ENCODE measurements at regions not wholly inside any gene's neighbourhood (a gene's known extent, or its start where the extent isn't known, plus 50 kb on each side); places are given as distances from the start of the nearest gene placed in this dataset.

GRCh38 chr2:168340931-168341330 lies 93.5 kb upstream of the STK39 start:
- no peak for DNase-seq

GRCh38 chr2:168343586-168343985 lies 96.2 kb upstream of the STK39 start:
- DNase-seq: no peak

GRCh38 chr2:168344706-168345105 lies 97.3 kb upstream of the STK39 start:
- no peak for DNase-seq

GRCh38 chr2:168345601-168346000 lies 98.2 kb upstream of the STK39 start:
- no peak for DNase-seq

- peak; percentile 36 to 74 (median 61) for DNase-seq
Observed at GRCh38 chr2:168346725-168347477, 99.5 kb upstream of the STK39 start.

- DNase-seq: peak in 2 of 3 experiments; percentile 26 to 30
Observed at GRCh38 chr2:168348076-168348475, 100.7 kb upstream of the STK39 start.

- DNase-seq: peak in 2 of 3 experiments; percentile 7 to 59
Observed at GRCh38 chr2:168350380-168350779, 103.0 kb upstream of the STK39 start.

- no peak for DNase-seq
Observed at GRCh38 chr2:168353251-168353650, 102.8 kb upstream of the CERS6 start.

- DNase-seq: peak in 2 of 3 experiments; percentile 23 to 34
Observed at GRCh38 chr2:168354499-168354898, 101.6 kb upstream of the CERS6 start.

GRCh38 chr2:168355121-168355520 lies 101.0 kb upstream of the CERS6 start:
- peak; percentile 24 to 61 (median 35) for DNase-seq

- no peak for DNase-seq
Observed at GRCh38 chr2:168355779-168356476, 100.1 kb upstream of the CERS6 start.

- DNase-seq: no peak
Observed at GRCh38 chr2:168356477-168356835, 99.6 kb upstream of the CERS6 start.

- DNase-seq: no peak
Observed at GRCh38 chr2:168357797-168358472, 98.1 kb upstream of the CERS6 start.

GRCh38 chr2:168359082-168359481 lies 97.0 kb upstream of the CERS6 start:
- no peak for DNase-seq

GRCh38 chr2:168363347-168364092 lies 92.6 kb upstream of the CERS6 start:
- DNase-seq: no peak

- peak in 1 of 3 experiments; percentile 66 for DNase-seq
Observed at GRCh38 chr2:168365094-168365621, 90.9 kb upstream of the CERS6 start.

GRCh38 chr2:168369031-168369430 lies 87.0 kb upstream of the CERS6 start:
- peak in 2 of 3 experiments; percentile 10 to 83 for DNase-seq

- DNase-seq: no peak
Observed at GRCh38 chr2:168371273-168372019, 84.6 kb upstream of the CERS6 start.

- DNase-seq: no peak
Observed at GRCh38 chr2:168373468-168373867, 82.6 kb upstream of the CERS6 start.

GRCh38 chr2:168375195-168375798 lies 80.8 kb upstream of the CERS6 start:
- no peak for DNase-seq

- DNase-seq: no peak
Observed at GRCh38 chr2:168378960-168379669, 77.0 kb upstream of the CERS6 start.

All from NCI-H1417 (cell line).